ENCODE measurements at regions not wholly inside any gene's neighbourhood (a gene's known extent, or its start where the extent isn't known, plus 50 kb on each side); places are given as distances from the start of the nearest gene placed in this dataset.

GRCh38 chr2:62284980-62285379 lies 89.1 kb downstream of the B3GNT2 start:
- TF ChIP-seq CTCF (tag by site-specific recombination; IDR thresholded peaks at IDR 0.05), result no peak
- TF ChIP-seq ZNF211 (tag by site-specific recombination; IDR thresholded peaks at IDR 0.05; ENCODE audit: low read depth), result no peak
- TF ChIP-seq YY1 (tag by site-specific recombination; IDR thresholded peaks at IDR 0.05), result no peak
- TF ChIP-seq REST (tag by site-specific recombination; IDR thresholded peaks at IDR 0.05), result no peak
- TF ChIP-seq OVOL3 (tag by site-specific recombination; IDR thresholded peaks at IDR 0.05), result no peak
- TF ChIP-seq ZNF645 (tag by site-specific recombination; IDR thresholded peaks at IDR 0.05), result no peak
- TF ChIP-seq ZNF18 (tag by site-specific recombination; IDR thresholded peaks at IDR 0.05), result no peak
- no peak for TF ChIP-seq AEBP2 (tag by site-specific recombination; IDR thresholded peaks at IDR 0.05; ENCODE audit: borderline replicate concordance)
- no peak for TF ChIP-seq ZNF548 (tag by site-specific recombination; IDR thresholded peaks at IDR 0.05)
- TF ChIP-seq ZNF280D (tag by site-specific recombination; IDR thresholded peaks at IDR 0.05), result no peak
- TF ChIP-seq ZNF184 (tag by site-specific recombination; IDR thresholded peaks at IDR 0.05), result no peak
- no peak for TF ChIP-seq ZNF639 (tag by site-specific recombination; IDR thresholded peaks at IDR 0.05)
- no peak for TF ChIP-seq ZNF658 (tag by site-specific recombination; IDR thresholded peaks at IDR 0.05)
- TF ChIP-seq ZNF518A (tag by site-specific recombination; conservative IDR thresholded peaks at IDR 0.05; ENCODE audit: low read depth), result no peak

Measured in HEK293 (cell line).